OCI-LY3 (cell line): ENCODE measurements at regions not wholly inside any gene's neighbourhood (a gene's known extent, or its start where the extent isn't known, plus 50 kb on each side); places are given as distances from the start of the nearest gene placed in this dataset.

Source experiments
- CTCF ChIP-seq: fragments of 200-600, 300-600 bp; sonication (generic); IDR thresholded peaks from 2 replicates; pipeline ENCODE4 v1.5.1; 2014; ENCODE audit warnings: antibody characterized with exemption, low read length, low read depth
- EZH2phosphoT487 ChIP-seq: fragments of 200-600 bp; shearing (Covaris generic); IDR thresholded peaks from 2 replicates; pipeline ENCODE4 v1.6.1; 2018; ENCODE audit warnings: antibody characterized with exemption, mixed run types, low read depth

DNA sequence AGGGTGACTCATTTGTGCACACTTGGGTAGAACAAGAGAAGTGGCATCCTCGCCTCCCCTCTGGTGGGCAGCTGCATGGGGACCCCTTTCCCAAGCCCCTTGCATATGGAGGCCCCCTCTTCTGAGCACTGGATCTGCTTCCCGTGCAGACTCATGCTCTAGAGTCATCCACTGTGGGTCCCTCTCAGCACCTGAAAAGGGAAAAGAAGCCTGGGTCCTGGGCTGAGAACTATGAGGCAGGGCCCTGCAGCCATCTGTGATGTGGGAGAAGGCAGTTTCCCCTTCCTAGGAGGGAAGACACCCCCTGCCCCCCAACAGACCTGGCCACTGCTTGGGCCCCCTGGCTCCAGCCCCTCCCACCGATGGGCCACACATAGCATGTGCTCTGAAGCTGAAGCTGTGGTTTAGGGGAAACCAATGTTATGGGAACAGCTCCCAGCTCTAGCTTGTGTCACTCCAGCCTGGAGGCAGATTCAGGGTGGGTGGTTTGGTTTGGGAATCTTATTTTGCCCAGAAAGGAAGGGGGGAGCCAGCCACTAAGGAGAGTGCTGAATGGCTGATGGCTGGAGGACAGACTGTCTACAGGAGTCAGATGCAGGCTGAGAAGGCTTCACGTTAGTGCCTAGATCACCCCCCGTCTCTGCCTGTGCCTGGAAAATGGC, 172.8 kb downstream of the GLI2 start:
- TF ChIP-seq CTCF (no peak), EZH2phosphoT487 (no peak)
